ENCODE measurements at regions not wholly inside any gene's neighbourhood (a gene's known extent, or its start where the extent isn't known, plus 50 kb on each side); places are given as distances from the start of the nearest gene placed in this dataset.

DNA sequence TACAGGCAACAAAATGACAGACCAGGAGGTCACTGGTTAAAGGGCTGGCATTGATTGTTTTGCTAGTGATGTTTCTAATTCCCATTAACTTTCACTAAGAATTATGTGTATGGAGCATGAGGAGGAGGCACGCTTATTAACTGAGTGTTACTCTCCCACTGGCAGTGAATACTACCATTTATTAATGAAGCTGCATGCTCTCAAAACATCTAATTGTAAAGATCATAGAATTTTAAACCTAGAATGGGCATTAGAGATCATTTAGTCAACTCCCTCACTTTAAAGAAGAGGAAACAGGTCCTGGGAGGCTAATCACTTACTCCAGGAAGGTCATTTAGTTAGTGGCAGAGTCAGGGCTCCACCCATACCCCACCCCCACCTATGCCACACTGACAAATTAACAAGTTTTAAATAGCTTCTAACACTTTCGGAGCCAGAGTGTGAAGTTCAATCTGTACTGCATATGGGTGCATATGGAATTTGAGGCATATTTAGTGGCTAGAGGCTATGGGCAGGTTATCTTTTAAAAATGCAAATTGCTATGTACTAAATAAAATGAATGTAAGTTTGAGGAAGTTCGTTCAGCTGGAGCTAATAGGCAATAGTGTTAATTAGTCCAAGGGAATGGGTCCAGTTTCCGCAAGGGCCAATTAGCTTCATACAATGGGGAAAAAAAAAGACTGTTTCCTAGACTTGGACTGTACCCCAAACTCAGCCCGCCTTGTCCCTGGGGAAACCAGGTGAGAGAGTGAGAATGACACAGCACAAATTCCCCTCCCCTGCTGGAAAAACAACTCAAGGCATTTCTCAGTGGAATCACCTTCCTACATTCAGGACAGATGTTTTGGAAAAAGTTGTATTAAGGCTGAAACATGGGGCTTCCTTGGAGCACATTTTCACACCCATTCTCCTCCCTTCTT is 178.8 kb downstream of the ICOS start:
- no peak for ATAC-seq (ENCODE audit: low read depth)
- Mint-ChIP-seq H3K27me3 (peaks cover 18% of the 10 kb centered on the region), H3K27ac (no peak overlapping the region), H3K4me3 (no peak overlapping the region), H3K9me3 (ENCODE audit: insufficient read depth) (no peaks in the 10 kb centered on the region), H3K4me1 (peaks cover 5% of the 10 kb centered on the region)
- TF ChIP-seq, protein P1, sequence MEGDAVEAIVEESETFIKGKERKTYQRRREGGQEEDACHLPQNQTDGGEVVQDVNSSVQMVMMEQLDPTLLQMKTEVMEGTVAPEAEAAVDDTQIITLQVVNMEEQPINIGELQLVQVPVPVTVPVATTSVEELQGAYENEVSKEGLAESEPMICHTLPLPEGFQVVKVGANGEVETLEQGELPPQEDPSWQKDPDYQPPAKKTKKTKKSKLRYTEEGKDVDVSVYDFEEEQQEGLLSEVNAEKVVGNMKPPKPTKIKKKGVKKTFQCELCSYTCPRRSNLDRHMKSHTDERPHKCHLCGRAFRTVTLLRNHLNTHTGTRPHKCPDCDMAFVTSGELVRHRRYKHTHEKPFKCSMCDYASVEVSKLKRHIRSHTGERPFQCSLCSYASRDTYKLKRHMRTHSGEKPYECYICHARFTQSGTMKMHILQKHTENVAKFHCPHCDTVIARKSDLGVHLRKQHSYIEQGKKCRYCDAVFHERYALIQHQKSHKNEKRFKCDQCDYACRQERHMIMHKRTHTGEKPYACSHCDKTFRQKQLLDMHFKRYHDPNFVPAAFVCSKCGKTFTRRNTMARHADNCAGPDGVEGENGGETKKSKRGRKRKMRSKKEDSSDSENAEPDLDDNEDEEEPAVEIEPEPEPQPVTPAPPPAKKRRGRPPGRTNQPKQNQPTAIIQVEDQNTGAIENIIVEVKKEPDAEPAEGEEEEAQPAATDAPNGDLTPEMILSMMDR (IDR thresholded peaks at IDR 0.05): no peak
- no peak for TF ChIP-seq EZH2 (IDR thresholded peaks at IDR 0.05; ENCODE audit: borderline replicate concordance, insufficient read depth, low read depth, low read length, poor library complexity, severe bottlenecking)
- H3K4me3 ChIP-seq (ENCODE audit: control extremely low read depth in 1 of 5, extremely low read depth in 1 of 5, insufficient read depth in 1 of 5, low read depth in 2 of 5, low read length in 4 of 5): no peak overlapping the region
- no peak for DNase-seq
- no peaks in the 10 kb centered on the region for H3K79me2 ChIP-seq (ENCODE audit: control insufficient read depth, insufficient read depth, low read length)
- no peaks in the 10 kb centered on the region for H3K36me3 ChIP-seq (replicated peaks in 1 of 2; ENCODE audit: control extremely low read depth in 1 of 2, control insufficient read depth in 1 of 2, extremely low read depth in 1 of 2, insufficient read depth in 2 of 2, low read length in 1 of 2)
- H3K27me3 ChIP-seq (replicated peaks in 1 of 4; ENCODE audit: control extremely low read depth in 1 of 4, control insufficient read depth in 3 of 4, insufficient read depth in 4 of 4, low read length in 3 of 4): peaks cover 0 to 2% (median 0%) of the 10 kb centered on the region in 4 experiments
- no peak overlapping the region for H2AFZ ChIP-seq (ENCODE audit: insufficient read depth, low read depth, low read length, poor library complexity, severe bottlenecking)
- intact Hi-C loops (cut with micrococcal nuclease): no loop called here
- WGBS (ENCODE audit: insufficient coverage): no CpG with 5 or more reads among the region's 5 CpGs
- H3K27ac ChIP-seq (ENCODE audit: low read length in 2 of 2): no peak overlapping the region
- H3K4me1 ChIP-seq (ENCODE audit: control insufficient read depth in 2 of 2, insufficient read depth in 2 of 2, low read length in 2 of 2): peaks cover 5% of the 10 kb centered on the region in 2 donors
- POLR2A ChIA-PET: no interaction called here
- no peaks in the 10 kb centered on the region for H4K20me1 ChIP-seq (ENCODE audit: control insufficient read depth, insufficient read depth, low read length, poor library complexity, severe bottlenecking)
- H3K9me3 ChIP-seq (ENCODE audit: control extremely low read depth in 1 of 3, control insufficient read depth in 2 of 3, insufficient read depth in 1 of 3, low read length in 2 of 3): no peaks in the 10 kb centered on the region
- H3K9ac ChIP-seq (ENCODE audit: low read length): no peak overlapping the region
- no peak overlapping the region for H3K4me2 ChIP-seq (replicated peaks; ENCODE audit: low read depth, low read length, poor library complexity, severe bottlenecking)
- CTCF ChIA-PET: interaction anchor here (0.6 kb wide), 1 partner anchor 1737 kb away, joined by 3 read pairs; no protein-coding TSS in a partner anchor

DNA sequence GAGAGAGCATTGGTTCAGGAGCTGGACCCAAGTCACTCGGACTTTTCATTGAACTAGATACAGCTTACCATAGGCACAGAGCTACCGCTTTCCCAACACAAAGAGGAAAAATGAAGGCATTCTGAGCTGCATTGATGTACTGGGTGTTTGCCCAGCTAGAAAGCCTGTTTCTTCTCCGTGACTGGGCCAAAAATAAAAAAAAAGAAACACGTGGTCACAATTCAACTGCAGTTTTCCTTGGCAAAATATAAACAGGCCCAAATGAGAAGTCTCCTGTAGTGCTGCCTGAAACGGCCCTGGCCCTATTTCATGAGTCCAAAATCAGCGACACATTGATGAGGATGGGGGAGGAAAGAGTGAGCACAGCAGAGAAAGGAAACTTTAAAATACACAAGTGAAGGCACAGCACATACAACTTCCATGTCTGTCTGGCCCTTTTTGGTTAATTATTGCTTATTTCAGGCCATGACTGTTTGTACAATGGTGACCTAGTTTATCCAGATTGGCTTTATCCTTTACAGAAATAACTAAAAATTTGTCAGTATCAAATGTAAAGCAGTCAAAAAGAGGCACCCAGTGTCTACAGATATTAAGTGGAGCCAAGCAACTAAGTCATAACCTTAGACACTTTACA is 179.7 kb downstream of the ICOS start:
- no peak overlapping the region for H3K27ac ChIP-seq (ENCODE audit: low read length in 2 of 2)
- no peaks in the 10 kb centered on the region for H3K4me1 ChIP-seq (ENCODE audit: control insufficient read depth in 2 of 2, insufficient read depth in 2 of 2, low read length in 2 of 2)
- peaks cover 0 to 2% (median 0%) of the 10 kb centered on the region in 4 experiments for H3K27me3 ChIP-seq (replicated peaks in 1 of 4; ENCODE audit: control extremely low read depth in 1 of 4, control insufficient read depth in 3 of 4, insufficient read depth in 4 of 4, low read length in 3 of 4)
- WGBS (ENCODE audit: insufficient coverage): 65% methylated on average over 4 of the region's 6 CpGs
- H3K4me3 Mint-ChIP-seq: no peak overlapping the region
- H3K27me3 Mint-ChIP-seq: peaks cover 11% of the 10 kb centered on the region
- POLR2A ChIA-PET: no interaction called here
- H3K4me1 Mint-ChIP-seq: no peaks in the 10 kb centered on the region
- intact Hi-C loops (cut with micrococcal nuclease): no loop called here
- H4K20me1 ChIP-seq (ENCODE audit: control insufficient read depth, insufficient read depth, low read length, poor library complexity, severe bottlenecking): no peaks in the 10 kb centered on the region
- H3K9ac ChIP-seq (ENCODE audit: low read length): no peak overlapping the region
- H3K4me3 ChIP-seq (ENCODE audit: control extremely low read depth in 1 of 5, extremely low read depth in 1 of 5, insufficient read depth in 1 of 5, low read depth in 2 of 5, low read length in 4 of 5): no peak overlapping the region
- no peak for DNase-seq
- H3K9me3 Mint-ChIP-seq (ENCODE audit: insufficient read depth): no peaks in the 10 kb centered on the region
- no peak overlapping the region for H3K4me2 ChIP-seq (replicated peaks; ENCODE audit: low read depth, low read length, poor library complexity, severe bottlenecking)
- H3K9me3 ChIP-seq (ENCODE audit: control extremely low read depth in 1 of 3, control insufficient read depth in 2 of 3, insufficient read depth in 1 of 3, low read length in 2 of 3): no peaks in the 10 kb centered on the region
- H2AFZ ChIP-seq (ENCODE audit: insufficient read depth, low read depth, low read length, poor library complexity, severe bottlenecking): no peak overlapping the region
- H3K27ac Mint-ChIP-seq: no peak overlapping the region
- H3K36me3 ChIP-seq (replicated peaks in 1 of 2; ENCODE audit: control extremely low read depth in 1 of 2, control insufficient read depth in 1 of 2, extremely low read depth in 1 of 2, insufficient read depth in 2 of 2, low read length in 1 of 2): no peaks in the 10 kb centered on the region
- no peaks in the 10 kb centered on the region for H3K79me2 ChIP-seq (ENCODE audit: control insufficient read depth, insufficient read depth, low read length)
- TF ChIP-seq, protein P1 (IDR thresholded peaks at IDR 0.05): no peak
- no peak for TF ChIP-seq EZH2 (IDR thresholded peaks at IDR 0.05; ENCODE audit: borderline replicate concordance, insufficient read depth, low read depth, low read length, poor library complexity, severe bottlenecking)
- no peak for ATAC-seq (ENCODE audit: low read depth)
- CTCF ChIA-PET: no interaction called here
